ENCODE measurements at regions not wholly inside any gene's neighbourhood (a gene's known extent, or its start where the extent isn't known, plus 50 kb on each side); places are given as distances from the start of the nearest gene placed in this dataset.

DNA sequence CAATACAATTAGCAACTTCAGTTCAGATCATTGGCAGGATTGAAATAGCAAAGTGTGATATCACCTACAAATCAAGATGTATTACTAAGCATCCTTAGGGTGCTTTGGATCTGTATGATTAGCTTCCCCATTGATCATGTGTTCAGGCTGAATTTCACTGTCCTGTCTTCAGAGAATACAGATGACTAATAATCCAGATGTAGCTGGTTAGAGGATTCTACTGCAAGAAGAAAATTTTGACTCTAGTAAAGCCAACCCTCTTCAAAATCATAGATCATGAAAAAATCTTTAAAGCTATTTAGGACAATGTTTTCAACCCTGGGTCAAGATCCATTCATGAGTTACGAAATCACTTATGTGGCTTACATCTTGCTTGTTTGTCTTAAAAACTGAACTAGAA, 184.4 kb downstream of the PTGER3 start:
- no peaks in the 10 kb centered on the region for H4K20me1 ChIP-seq
- no peaks in the 10 kb centered on the region for H3K9me3 ChIP-seq
- no peaks in the 10 kb centered on the region for H3K36me3 ChIP-seq
- H3K9ac ChIP-seq = no peak overlapping the region
- no peaks in the 10 kb centered on the region for H3K27me3 ChIP-seq
- H3K4me3 ChIP-seq = no peak overlapping the region
- no peak overlapping the region for H3K4me2 ChIP-seq
- no peaks in the 10 kb centered on the region for H3K4me1 ChIP-seq
- no peak for TF ChIP-seq Cebpa-rat (IDR thresholded peaks at IDR 0.05)
- no peak overlapping the region for H3K27ac ChIP-seq

DNA sequence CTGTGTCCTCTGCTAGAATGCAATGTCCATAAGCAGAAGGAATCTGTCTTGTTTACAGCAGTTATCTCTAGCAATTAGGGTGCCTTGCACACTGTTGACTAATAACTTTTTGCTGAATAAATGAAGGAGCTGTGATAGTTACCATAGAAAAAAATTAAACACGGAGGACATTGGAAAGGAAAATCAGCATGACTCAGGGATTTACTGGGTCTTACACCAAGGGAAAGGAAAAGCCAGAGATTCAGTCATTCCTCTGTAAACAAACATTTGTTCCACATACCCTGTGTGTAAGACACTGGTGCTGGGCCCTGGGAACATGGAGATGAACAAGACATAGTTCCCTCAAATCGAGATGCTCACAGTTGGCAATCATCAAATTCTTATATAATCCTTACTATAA, 183.3 kb downstream of the PTGER3 start:
- H3K4me2 ChIP-seq = no peak overlapping the region
- H3K36me3 ChIP-seq = no peaks in the 10 kb centered on the region
- TF ChIP-seq Cebpa-rat (IDR thresholded peaks at IDR 0.05) = no peak
- no peaks in the 10 kb centered on the region for H3K27me3 ChIP-seq
- H3K27ac ChIP-seq = no peak overlapping the region
- H4K20me1 ChIP-seq = no peaks in the 10 kb centered on the region
- H3K4me1 ChIP-seq = no peaks in the 10 kb centered on the region
- H3K9me3 ChIP-seq = no peaks in the 10 kb centered on the region
- H3K9ac ChIP-seq = no peak overlapping the region
- H3K4me3 ChIP-seq = no peak overlapping the region

DNA sequence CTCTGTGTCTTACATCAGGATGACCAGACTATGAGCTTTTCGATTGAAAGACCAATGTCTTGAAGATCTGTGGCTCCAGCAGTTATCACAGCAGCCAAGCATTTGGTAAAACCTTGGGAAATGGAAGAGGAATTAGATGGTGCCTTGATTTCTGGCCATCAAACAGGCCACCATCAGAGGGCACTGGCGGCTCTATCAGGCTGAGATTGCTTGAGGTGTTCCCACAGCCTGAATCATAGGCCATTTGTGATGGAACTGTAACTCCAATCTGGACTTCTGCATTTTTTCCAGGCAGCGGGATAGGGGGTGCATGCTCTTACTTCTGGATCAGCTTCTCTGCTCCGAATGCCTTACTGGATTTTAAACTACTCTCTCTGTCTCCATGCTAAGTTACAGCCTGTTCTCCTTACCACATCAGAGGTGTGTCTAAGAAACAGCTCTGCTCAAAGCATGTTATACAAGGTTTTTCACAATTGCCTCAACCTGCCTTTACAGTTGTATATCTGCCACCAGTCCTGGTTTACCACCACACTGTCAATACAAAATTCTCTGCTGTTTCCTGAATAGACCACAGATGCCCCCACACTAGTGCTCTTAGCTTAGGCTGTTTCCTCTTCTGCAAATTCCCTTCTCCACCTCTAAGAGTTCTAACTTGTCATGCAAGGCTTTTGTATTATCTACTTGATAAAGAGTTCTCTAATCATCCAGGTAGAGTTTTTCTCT, 180.9 kb downstream of the PTGER3 start:
- Histone ChIP-seq H3K9ac (no peak overlapping the region), H3K9me3 (no peaks in the 10 kb centered on the region), H3K4me1 (no peaks in the 10 kb centered on the region), H3K27ac (no peak overlapping the region), H3K4me3 (no peak overlapping the region), H3K36me3 (no peaks in the 10 kb centered on the region), H3K27me3 (no peaks in the 10 kb centered on the region), H3K4me2 (no peak overlapping the region; the same call in 1 of the 2 replicates), H4K20me1 (no peaks in the 10 kb centered on the region)
- no peak for TF ChIP-seq Cebpa-rat (IDR thresholded peaks at IDR 0.05)

GRCh38 chr1:70871790-70872189, 175.8 kb downstream of the PTGER3 start:
- no peaks in the 10 kb centered on the region for H3K27me3 ChIP-seq
- no peaks in the 10 kb centered on the region for H3K36me3 ChIP-seq
- no peaks in the 10 kb centered on the region for H4K20me1 ChIP-seq
- no peak overlapping the region for H3K4me3 ChIP-seq
- no peak for TF ChIP-seq Cebpa-rat (IDR thresholded peaks at IDR 0.05)
- H3K4me2 ChIP-seq = no peak overlapping the region
- no peak overlapping the region for H3K27ac ChIP-seq
- no peak overlapping the region for H3K9ac ChIP-seq
- H3K4me1 ChIP-seq = no peaks in the 10 kb centered on the region
- no peaks in the 10 kb centered on the region for H3K9me3 ChIP-seq

DNA sequence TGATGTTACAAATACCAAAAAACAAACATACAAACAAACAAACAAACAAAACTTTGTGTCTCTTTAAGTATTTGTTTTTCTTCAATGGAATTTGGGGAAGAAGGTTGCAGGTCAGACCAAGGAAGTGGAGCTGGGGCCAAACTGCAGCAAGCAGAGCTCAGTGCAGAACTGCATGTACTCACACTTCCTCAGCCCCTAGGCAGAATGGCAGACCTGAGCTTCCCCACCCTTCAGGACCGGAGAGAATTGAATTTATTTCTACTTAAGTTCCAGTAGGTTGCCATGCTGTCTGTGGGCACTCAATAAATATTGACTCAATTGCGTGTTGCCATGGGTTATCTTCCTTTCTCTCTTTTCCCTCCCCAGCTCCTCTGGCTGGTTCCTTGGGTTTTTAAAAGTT, 173.6 kb downstream of the PTGER3 start:
- TF ChIP-seq Cebpa-rat (IDR thresholded peaks at IDR 0.05) = no peak
- no peak overlapping the region for H3K4me2 ChIP-seq
- no peak overlapping the region for H3K27ac ChIP-seq

DNA sequence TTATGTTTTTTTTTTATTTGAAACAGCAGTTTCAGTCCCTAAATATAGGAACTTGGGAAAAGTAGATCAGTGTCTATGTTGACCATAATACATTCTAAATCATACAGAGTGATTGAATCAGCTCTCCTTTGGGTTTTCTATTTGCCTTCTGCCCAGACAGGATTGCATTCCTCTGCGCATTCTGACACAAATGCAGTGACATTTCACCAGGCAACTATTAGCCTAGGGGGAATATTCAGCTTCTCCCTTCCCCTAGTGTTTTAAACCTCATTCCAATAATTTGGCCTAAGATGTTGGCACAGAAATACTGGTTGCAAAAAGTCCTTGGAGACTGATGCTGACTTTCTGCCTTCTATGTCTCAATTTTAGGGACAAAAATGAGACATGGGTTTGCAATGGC, 172.8 kb downstream of the PTGER3 start:
- Histone ChIP-seq H3K27ac (no peak overlapping the region), H3K4me3 (no peak overlapping the region), H4K20me1 (no peaks in the 10 kb centered on the region), H3K9me3 (no peaks in the 10 kb centered on the region), H3K27me3 (no peaks in the 10 kb centered on the region), H3K9ac (no peak overlapping the region), H3K4me1 (no peaks in the 10 kb centered on the region), H3K36me3 (no peaks in the 10 kb centered on the region), H3K4me2 (no peak overlapping the region)
- no peak for TF ChIP-seq Cebpa-rat (IDR thresholded peaks at IDR 0.05)

More for the DNA sequence above, 173.6 kb downstream of the PTGER3 start:
- H3K4me3 ChIP-seq = no peak overlapping the region
- H3K36me3 ChIP-seq = no peaks in the 10 kb centered on the region
- H3K4me1 ChIP-seq = no peaks in the 10 kb centered on the region
- no peaks in the 10 kb centered on the region for H3K9me3 ChIP-seq
- H3K27me3 ChIP-seq = no peaks in the 10 kb centered on the region
- no peaks in the 10 kb centered on the region for H4K20me1 ChIP-seq
- no peak overlapping the region for H3K9ac ChIP-seq

DNA sequence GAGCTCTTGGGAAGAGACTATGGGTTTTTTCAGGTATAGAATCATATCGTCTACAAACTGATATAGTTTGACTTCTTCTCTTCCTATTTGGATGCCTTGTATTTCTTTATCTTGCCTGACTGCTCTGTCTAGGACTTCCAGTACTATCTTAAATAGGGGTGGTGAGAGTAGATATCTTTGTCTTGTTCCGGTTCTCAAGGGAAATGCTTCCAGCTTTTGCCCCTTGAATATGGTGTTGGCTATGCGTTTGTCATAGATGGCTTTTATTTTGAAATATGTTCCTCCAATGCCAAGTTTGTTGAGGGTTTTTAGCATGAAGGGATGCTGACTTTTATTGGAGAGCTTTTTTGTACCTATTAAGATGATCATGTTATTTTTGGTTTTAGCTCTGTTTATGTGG, 170.3 kb downstream of the PTGER3 start:
- Histone ChIP-seq H3K36me3 (no peaks in the 10 kb centered on the region), H3K4me2 (no peak overlapping the region), H3K4me3 (no peak overlapping the region), H3K9me3 (no peaks in the 10 kb centered on the region), H4K20me1 (no peaks in the 10 kb centered on the region), H3K9ac (no peak overlapping the region), H3K27ac (no peak overlapping the region), H3K4me1 (no peaks in the 10 kb centered on the region), H3K27me3 (no peaks in the 10 kb centered on the region)
- TF ChIP-seq Cebpa-rat (IDR thresholded peaks at IDR 0.05) = no peak

GRCh38 chr1:70887936-70888335, 159.7 kb downstream of the PTGER3 start:
- no peak overlapping the region for H3K4me2 ChIP-seq
- no peak overlapping the region for H3K27ac ChIP-seq
- H3K36me3 ChIP-seq = no peaks in the 10 kb centered on the region
- no peaks in the 10 kb centered on the region for H3K9me3 ChIP-seq
- H3K27me3 ChIP-seq = no peaks in the 10 kb centered on the region
- H3K9ac ChIP-seq = no peak overlapping the region
- no peaks in the 10 kb centered on the region for H3K4me1 ChIP-seq
- TF ChIP-seq Cebpa-rat (IDR thresholded peaks at IDR 0.05) = no peak
- H3K4me3 ChIP-seq = no peak overlapping the region
- H4K20me1 ChIP-seq = no peaks in the 10 kb centered on the region

GRCh38 chr1:70888722-70889121, 158.9 kb downstream of the PTGER3 start:
- no peak for TF ChIP-seq Cebpa-rat (IDR thresholded peaks at IDR 0.05)
- no peak overlapping the region for H3K27ac ChIP-seq
- H3K4me2 ChIP-seq = no peak overlapping the region
- H3K9ac ChIP-seq = no peak overlapping the region
- H4K20me1 ChIP-seq = no peaks in the 10 kb centered on the region
- no peaks in the 10 kb centered on the region for H3K9me3 ChIP-seq
- H3K36me3 ChIP-seq = no peaks in the 10 kb centered on the region
- no peaks in the 10 kb centered on the region for H3K4me1 ChIP-seq
- H3K27me3 ChIP-seq = no peaks in the 10 kb centered on the region
- no peak overlapping the region for H3K4me3 ChIP-seq

GRCh38 chr1:70890408-70890807, 157.2 kb downstream of the PTGER3 start:
- Histone ChIP-seq H3K4me3 (no peak overlapping the region), H3K4me2 (no peak overlapping the region), H3K4me1 (no peaks in the 10 kb centered on the region), H3K9ac (no peak overlapping the region), H3K27me3 (no peaks in the 10 kb centered on the region), H3K27ac (no peak overlapping the region), H4K20me1 (no peaks in the 10 kb centered on the region), H3K9me3 (no peaks in the 10 kb centered on the region), H3K36me3 (no peaks in the 10 kb centered on the region)
- no peak for TF ChIP-seq Cebpa-rat (IDR thresholded peaks at IDR 0.05)

Measured in BLaER1 (cell line).